Stimulated activated CD4-positive, alpha-beta T cell treated with anti-CD3 and anti-CD28 coated beads, Interleukin-4, amount 100 ng/mL, for 4 hours (primary cell): ENCODE measurements at regions not wholly inside any gene's neighbourhood (a gene's known extent, or its start where the extent isn't known, plus 50 kb on each side); places are given as distances from the start of the nearest gene placed in this dataset.
"Not testable (repeated sequence)": the region's sequence is repeated elsewhere in the genome, so short reads cannot be mapped to it uniquely, and the experiment has no call there.

Experiments used
- DNase-seq, 2 experiments: peaks; one replicate each; pipeline ENCODE4 v3.0.0-alpha.2; 2020

DNA sequence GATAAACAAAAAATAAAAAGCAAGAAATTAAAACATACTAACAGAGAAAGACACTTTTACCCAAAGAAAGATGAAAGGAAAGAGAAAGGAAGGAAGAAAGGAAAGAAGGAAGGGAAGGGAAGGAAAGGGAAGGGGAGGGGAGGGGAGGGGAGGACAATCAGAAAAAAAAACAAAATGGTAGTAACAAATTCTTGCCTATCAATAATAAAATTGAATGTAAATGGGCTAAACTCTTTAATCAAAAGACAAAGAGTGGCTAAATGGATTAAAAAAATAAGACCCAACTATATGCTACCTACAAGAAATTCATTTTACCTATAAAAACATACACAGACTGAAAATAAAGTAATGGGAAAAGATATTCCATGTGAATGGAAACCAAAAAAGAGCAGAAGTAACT lies 372.9 kb upstream of the NFIA start:
- no peak for DNase-seq

DNA sequence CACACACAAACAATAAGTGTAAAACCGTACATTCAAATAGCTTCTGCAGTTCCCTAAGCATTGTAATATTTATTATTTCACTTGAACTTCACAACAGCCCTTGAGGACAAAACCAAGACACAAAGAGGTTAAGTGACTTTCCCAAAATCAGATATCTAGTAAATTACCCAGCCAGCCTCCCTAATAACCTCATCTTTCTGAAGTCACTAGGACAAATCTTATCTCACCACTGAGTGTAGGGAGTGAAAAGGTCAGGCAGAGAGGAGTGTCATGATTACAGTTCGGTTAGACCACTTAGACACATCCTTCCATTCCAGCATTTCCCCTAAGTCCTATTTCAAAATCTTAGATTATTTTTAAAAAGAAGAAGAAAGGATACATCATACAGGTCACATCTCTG lies 377.3 kb upstream of the NFIA start:
- no peak for DNase-seq

DNA sequence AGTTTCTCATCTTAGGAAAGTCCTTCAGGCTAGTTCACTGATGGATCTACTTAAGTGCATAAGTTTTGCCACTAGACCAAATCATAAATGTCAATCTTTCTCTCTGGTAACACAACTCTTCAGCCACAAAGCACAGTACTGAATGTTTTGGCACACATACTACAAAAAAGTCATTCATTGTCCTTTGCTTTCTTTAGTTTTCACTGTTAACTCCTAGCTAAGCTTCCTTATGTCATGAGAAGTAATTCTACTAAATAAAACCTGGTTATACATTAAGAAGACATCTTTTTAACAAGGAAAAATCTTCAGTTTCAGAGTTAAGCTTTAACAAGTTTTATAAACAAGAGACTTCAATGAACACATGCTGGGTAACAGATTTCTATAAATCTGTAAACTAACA lies 379.2 kb upstream of the NFIA start:
- DNase-seq = no peak

DNA sequence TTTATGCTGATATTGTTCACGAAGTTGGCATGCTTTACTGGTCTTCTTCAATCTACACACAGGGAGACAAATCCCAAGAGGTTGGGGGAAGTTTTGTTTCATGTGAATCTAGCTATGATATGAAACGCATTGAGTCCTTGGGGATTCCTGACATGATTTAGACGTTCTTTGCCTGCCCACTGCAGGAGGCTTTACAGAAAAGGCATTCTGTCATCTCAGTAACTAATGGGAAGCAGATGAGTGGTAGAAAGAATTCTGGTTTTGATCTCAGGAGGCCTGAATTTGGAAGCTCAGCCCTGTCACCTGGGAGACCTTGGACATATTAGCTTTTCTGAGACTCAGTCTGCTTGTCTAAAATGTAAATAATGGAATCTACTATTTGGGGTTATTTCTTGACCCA lies 383.0 kb upstream of the NFIA start:
- no peak for DNase-seq

DNA sequence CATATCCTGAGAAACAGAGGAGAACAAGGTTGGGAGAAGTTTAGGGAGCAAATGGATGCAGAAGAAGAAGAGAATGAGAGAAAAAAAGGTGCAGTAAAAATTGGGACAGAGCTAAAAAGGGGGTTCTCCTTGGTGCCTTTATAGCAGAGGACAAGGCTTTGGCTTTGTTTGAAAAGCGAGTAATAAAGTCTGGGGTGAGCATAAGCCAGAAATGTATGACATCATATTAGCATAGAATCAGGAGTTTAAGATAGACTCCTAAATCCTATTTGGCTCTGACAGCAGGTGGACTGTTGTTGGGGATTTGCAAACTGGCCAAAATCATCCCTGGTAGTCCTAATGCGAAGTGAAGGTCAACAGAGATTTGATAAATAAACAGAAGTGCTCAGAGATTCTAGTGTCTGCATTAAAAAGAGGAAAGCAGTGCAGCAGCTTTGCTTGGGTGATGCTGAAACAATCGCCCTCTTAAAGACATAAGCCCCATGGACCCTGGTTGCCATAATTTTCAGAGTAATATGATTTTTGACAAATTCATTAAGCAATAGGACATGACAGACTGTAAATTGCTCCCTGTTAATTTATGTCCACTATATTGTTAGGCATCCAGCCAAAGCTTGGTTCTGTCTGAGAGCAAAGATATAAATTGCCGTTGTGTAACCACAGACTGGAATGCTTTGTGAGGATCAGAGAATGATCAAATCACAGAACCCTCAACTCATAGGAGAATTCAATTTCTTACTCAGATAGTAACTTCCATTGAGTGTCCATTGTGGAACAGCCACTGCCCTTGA lies 385.0 kb upstream of the NFIA start:
- no peak for DNase-seq

DNA sequence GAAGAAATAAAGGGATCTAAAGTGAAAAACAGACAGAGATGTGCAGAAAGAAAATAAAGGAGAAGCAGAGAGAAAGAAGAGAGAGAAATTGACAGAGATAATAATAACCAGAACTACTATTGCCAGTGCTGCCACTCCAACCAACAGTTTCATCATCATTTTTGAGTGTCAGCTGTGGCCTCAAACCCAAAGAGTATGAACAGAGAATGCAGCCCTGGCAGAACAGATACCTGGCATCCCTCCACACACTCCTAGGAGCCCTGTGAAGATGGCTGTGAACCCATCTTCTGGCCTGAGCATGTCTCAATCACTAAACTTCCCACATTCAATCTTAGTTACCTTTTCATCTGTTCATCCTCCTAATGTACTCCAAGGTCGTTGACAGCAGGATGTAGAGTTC lies 385.8 kb upstream of the NFIA start:
- no peak for DNase-seq

DNA sequence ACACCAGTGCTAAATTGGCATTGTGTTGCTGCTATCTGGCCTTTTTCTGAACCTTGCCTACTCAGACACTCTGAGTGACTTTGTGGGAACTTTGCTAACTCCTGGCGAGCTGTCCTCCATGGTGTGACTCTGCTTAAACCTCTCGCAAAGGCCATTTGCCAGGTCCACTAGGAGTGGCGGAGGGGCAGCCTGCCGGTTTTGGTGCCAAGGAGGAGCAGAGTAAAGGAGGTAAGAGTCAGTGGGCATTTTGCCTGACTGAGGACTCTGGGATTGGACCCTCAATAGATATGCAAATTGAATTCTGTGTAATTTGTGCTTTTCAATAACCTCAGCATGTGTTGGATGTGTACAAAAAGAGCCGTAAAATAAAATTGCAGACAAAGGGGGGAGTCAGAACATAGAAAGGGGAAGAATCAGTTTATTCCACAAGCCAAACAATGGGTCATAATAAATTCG lies 386.6 kb upstream of the NFIA start:
- no peak for DNase-seq

DNA sequence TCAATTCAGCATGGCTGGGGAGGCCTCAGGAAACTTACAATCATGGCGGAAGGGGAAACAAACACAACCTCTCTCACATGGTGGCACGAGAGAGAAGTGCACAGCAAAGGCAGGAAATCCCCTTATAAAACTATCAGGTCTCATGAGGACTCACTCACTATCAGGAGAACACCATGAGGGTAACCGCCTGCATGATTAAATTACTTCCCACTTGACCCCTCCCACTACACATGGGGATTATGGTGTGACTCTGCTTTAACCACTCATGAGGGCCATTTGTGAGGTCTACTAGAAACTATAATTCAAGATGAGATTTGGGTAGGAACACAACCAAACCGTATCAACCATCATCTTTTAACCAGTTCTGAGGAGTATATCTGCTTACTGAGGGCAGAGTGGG lies 387.4 kb upstream of the NFIA start:
- DNase-seq = no peak

DNA sequence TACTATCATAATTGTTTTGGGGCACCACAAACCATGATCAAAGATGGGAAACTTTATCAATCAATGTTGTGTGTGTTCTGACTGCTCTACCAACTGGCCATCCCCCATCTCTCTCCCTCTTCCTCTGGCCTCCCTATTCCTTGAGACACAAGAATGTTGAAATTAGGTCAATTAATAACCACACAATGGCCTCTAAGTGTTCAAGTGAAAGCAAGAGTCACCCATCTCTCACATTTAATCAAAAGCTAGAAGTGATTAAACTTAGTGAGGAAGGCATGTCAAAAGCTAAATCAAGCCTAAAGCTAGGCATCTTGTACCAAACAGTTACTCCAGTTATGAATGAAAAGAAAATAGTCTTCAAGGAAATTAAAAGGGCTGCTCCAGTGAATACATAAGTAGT lies 390.3 kb upstream of the NFIA start:
- no peak for DNase-seq

DNA sequence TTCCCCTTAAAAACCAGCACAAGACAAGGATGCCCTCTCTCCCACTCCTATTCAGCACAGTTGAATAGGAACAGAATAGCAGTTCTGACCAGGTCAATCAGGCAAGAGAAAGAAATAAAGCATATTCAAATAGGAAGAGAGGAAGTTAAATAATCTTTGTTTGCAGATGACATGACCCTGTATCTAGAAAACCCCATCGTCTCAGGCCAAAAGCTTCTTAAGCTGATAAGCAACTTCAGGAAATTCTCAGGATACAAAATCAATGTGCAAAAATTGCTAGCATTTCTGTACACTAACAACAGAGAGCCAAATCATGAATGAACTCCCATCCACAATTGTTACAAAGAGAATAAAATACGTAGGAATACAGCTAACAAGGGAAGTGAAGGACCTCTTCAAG lies 394.1 kb upstream of the NFIA start:
- DNase-seq = not testable (repeated sequence)

DNA sequence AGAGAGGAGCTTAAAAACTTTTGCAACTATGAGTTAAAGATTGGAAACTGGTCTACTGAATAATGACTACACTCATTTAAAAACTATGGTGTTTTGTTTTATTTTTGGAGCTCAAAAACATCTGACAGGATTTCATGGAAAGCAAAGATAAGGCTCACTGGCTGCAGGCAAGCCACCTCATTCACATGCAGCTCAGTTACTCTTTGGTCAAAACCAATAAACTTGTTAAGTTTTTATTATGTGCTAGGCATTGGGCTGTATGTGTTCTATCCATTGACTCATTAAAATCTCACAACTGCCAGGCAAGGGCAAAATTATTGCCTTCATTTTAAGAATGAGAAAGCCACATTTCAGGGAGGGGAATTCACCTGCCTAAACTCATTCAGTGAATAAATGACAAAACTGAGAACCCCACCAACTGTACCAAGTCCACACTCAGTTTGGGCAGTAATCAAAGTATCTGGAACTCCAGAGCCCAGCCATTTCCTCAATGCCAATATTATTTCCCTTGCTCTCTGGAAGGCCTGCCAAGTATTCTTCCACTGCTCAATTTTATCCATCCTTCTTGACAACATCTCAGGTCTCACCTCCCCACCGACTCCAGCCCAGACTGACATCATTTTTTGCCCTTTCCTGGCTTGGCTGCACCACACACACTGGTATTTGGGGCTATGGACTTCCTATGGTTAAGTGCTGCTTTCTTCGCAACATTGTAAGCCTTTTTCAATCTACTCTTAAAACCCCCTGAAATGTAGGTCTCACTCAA lies 401.1 kb upstream of the NFIA start:
- DNase-seq = no peak

DNA sequence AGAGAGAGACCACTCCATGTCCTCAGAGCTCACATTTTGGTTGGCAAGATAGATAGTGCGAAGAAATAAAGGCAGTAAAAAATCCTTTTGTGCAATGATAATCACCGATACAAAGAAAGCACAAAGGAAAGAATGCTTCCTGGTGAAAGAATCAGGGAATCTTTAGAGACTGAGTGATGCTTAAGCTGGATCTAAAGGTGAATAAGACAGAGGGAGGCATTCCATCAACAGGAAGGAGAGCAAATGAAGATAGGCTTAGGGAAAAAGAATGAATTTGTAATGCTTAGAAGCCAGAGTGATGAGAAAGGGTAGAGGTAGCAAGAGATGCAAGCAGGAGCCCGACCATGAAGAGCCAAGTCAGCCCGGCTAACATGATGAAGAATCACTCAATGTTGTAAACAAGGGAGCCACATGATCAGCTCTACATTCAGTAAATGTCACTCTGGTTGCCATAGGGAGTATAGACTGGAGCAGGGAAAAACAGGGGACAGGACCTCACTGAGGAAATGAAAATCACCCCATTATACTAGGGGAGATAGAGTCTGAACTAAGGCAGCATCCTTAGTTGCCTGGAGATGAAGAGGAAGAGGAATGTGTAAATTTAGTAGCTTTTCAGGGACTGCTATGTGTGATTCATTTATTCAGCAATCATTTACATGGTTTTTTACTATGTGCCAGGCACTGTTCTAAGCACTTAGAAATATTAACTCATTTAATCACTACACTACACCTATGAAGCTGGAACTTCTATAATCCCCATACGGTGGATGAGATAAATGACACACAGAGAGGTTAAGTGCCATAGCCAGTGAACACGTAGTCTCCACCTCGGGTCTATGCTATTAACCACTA lies 402.6 kb upstream of the NFIA start:
- no peak for DNase-seq

DNA sequence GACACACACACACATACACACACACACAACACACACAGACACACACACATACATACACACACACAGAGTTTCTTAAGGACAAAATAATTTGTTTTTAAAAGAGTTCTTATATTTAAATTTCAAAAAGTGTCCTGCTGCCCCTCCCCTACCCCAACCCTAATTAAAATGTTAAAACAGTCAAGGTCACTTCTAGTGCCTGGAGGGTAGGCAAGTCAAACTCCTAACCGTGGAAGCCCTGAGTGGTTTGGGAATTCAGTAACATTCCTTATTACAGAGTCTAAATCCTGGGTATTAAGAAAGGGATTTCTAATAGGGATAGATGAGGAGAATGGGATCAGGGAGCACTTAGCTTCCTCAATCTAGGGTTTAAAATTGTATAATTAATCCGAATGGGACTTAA lies 403.6 kb upstream of the NFIA start:
- DNase-seq = no peak

DNA sequence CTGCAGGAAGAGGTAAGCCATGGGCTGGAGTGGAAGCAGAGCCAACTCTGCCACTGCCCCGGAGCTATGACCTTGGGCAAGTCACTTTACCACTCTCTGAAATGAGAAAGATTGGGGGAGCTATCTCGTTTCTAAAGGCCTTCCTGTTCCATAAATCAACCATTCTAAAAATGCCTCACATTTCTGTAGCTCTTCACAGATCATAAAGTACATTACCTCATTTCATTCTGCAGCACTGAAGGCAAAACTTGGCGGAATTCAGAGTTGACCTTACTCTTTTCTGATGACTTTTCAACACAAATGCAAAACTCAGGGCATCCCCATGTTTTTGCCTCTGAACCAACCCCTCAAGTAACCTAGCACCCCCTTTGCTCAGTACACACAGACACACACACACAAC lies 404.0 kb upstream of the NFIA start:
- DNase-seq = no peak

DNA sequence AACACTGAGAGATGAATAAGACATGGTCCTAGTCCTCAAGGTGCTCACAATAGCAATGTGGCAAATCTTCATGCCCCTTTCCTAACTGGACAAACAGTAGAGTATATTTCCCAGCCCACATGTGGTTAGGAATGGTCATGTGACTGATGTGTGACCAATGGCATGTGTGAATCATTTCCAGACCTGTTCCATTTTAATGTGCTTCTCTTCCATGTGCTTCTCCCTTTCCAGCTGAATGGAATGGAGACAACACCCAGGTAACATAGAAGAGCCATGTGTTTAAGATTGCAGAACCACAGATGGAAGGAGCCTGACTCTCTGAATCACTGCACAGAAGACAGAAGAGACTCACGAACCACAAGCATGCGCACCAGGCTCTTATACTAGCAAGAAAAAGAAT lies 409.9 kb upstream of the NFIA start:
- no peak for DNase-seq

DNA sequence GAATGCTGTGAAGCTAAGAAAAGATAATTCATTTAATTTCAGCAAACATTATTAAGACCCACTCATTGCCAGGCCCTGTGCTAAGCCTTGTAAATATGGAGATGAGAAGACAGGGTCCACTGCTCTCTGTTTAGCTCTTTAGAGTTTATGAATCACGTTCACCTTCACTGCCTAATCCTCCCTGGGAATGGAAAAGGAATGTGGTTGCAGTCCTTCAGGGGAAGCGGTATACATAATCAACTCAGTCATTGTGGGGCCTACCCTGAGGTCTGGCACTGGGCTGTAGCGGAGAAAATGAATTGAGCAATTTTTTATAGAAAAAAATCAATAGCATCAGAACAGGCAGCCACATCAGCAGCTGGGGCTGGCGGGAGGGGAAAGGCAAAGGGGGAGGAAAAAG lies 412.1 kb upstream of the NFIA start:
- DNase-seq = no peak

DNA sequence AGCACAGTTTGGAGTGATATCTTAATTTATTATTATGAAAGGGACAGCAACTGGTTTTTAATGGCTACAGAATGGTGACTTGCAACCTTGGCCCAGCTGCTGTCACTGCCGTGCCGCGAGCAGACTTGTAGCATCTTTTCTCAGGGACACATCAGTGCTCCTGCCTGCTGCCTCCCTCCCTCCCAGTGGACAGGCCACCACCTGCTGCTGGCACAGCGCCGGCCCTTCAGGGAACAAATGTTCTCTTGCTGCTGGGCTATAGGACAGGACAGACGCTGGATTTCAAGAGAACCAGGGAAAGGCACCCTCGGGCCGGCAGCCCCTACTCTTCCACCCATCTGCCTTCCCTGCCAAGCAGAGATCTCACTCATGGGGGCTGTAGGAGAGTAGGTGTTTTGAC lies 413.8 kb upstream of the NFIA start:
- no peak for DNase-seq

DNA sequence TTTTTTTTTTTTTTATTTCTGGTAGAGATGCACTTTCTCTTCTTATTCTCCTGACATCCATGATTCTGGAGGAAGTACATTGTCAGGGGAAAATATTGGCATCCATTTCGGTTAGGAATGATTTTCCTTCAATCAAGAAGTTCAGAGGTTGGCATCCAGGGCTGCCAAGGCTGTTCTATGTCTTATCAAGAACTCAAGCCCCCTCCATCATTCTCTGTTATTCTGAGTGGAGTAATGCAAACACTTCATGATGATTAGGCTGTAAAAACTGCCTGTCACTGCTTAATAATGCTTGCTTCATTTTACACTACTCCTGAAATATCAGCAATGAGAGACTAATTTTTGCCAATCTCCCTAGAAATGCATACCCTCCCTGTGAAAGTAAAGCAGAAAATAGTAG lies 417.1 kb upstream of the NFIA start:
- DNase-seq = no peak

DNA sequence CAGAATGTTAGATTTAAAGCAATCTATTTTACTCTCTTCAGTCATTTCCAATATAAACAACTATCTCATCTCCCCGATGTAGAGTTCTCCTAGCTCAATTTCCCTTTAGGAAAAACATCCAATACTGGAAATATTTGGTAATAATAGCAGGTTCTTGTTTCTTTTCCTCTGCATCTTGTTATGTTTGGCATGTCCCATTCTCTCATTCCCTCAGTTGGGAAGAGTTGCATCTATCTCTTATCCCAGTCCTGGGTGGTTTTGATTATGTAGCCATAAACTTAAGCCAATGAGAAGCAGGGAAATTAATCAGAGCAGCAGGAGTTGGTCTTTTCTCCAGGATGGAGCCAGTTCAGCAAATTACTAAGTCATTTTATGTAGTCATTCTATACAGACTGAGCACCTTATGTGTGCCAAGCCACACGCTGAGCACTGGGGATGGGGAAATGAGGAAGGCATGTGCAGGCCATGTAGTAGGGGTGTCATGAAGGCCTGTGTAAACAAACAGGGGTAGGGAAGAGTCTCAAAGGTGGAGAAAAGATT lies 418.2 kb upstream of the NFIA start:
- DNase-seq = no peak

DNA sequence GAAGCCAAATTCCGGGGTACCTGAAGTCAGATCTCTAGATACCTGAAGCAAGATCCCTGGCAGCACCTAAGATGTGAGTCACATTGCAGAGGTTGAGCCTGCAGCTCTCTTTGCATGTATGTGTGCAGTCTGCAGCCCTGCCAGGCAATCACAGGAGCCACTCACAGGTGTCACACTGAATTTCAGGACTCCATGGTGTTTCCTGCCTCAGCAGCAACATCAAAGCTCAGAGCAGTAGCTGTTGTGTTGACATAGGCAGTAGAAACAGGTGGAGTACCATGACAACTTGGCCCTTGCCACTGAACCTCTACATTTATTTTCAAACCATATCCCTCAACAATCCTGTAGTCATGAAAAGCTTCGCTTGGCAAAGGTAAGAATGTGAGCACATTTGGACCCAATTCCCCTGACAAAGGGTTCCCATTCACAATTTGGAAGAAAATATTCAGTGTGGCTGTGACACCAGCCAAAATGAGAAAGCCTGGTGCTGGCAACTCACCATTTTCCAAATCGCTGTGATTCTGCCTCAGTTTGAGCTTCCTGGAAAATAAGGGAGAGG lies 419.8 kb upstream of the NFIA start:
- DNase-seq = no peak

DNA sequence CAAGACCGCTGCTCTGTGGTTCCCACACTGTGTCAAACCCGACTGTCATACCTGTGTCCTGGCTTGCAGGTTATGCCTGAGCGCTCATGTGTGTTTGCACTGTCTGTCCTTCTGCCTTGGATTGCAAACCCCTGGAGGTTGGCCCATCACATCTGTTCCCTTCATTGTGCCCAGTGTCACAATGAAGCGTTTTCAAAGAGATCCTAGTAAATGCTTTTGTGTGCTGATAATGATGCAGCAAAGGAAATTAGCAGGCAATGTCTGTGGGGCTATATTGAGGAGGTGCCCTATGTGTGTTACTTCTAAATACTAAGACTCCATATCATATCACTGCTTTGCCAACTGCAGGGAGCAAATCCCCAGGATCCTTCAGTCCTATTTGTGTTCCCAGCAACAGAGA lies 424.4 kb upstream of the NFIA start:
- DNase-seq = no peak

DNA sequence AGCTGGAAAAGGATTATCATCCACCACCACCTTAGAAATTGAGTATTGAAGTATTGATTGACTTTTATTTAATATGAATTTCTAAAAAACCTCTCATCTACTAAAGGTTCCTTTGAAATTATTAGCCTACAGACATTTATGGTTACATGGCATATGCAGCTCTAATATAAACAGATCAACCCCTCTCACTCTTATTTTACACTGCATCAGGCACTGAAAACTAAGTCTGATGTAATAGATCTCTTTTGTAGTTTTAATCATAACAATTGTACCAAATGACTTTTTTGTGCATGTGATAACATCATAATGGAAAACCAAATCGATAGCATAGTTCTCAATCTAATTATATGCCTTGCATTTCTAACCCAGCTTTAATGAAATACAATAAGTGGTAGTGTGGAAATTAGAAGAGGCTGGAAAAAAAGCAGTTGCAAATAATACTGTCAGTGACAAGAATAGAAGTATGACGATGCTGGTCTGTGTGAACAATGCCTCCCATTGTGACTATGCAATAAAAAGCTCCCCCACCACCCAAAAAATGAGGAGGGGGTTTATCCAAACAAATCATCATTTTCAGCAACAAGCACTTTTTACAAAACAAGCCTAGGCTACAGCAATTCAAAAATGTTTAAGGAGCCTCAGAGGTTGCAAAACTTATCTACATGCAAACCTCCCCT lies 426.5 kb upstream of the NFIA start:
- no peak for DNase-seq
